GM20431 (cell line): ENCODE measurements at regions not wholly inside any gene's neighbourhood (a gene's known extent, or its start where the extent isn't known, plus 50 kb on each side); places are given as distances from the start of the nearest gene placed in this dataset.

Experiments used
- in situ Hi-C: fragments of 300-500 bp; cut with MseI, MboI; formaldehyde crosslinking; loops from one replicate; pipeline ENCODE4 v1.15.0; 2020; ENCODE audit warnings: low sequenced_read_pairs; ENCODE audit not compliant: unreplicated experiment

DNA sequence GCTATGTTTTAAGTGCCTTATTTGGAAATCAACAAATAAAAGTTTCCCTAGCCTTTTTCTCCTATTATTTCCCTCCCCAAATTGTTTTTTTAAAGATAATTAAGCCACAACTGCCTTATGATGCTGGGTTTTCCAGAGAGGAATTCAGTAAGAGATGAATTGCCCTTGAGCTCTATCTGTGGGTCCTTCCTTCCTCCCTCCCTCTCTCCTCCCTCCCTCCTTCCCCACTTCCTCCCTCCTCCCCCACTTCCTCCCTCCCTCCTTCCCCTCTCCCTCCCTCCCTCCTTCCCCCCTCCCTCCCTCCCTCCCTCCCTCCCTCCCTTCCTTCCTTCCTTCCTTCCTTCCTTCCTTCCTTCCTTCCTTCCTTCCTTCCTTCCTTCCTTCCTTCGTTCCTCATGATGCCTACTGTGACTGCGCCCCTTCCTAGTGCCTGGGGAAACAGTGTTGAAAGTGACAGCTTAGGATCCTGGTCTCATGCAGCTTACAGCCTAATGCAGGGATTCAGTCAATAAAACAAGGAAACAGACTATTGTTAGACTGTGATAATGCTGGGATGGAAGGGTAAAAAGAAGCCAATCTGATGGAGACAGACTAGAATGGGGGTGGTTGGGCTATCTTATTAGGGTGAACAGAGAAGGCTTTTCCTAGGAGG lies 1417.1 kb downstream of the AACS start:
- in situ Hi-C loops = no loop called here

DNA sequence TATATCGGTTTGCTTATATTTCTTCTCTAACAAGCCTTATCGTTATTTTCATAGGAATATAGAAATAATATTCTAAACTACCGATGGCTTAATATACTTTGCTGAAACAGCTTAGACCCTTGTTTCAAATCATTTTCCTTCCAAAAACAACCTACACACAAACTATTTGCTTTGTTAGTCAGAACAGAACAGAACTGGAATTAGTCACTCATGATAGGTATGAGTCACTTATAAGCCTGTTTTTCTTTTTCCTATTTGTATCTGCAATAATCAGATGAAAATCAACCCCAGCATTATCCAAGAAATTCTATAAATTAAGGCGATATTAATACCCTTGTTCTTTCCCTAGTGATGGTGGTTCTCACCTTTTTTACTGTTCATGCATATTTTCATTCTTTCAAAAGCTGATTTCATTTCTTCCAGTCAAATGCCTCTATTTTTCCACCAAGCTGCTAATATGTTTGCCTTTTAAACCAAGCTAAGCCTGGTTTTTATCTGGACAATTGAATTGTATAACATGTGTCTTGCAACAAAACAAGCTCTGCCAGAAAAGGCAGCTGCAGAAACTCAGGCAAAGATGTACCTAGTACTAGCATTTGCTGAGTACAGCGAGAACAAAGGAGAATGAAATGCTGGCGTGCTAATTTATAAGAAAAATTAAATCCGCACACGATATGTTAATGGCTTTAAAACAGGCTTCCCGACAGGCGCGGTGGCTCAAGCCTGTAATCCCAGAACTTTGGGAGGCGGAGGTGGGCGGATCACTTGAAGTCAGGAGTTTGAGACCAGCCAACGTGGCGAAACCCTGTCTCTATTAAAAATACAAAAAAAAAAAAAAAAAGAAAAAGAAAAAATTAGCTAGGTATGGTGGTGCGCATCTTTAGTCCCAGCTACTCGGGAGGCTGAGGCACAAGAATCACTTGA lies 1418.2 kb downstream of the AACS start:
- in situ Hi-C loops = no loop called here

DNA sequence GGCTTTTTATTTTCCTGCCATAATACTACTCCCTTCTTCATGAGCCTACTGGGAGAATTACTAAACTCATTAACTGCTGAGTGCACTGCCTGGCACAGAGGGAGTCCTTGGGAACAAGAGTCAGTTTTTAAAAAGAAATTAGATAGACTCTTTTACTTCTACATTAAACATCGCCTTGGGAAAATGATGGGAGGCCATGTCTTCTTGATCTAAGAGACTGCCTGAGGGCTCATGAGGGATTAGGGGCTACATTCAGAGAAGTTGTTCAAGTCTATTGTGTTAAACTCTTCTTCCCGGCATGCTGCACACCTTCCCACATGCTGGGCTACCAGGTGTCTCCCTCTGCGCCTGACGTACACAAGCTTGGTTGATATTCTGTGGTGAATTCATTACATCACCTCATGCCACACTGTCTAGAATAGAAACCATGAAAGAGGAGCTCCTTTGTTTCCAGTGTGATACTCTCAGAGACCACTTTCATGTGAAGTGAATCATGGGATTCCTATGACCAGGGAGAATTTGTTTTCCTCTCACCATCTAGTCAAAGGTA lies 1422.3 kb downstream of the AACS start:
- in situ Hi-C loops = no loop called here

DNA sequence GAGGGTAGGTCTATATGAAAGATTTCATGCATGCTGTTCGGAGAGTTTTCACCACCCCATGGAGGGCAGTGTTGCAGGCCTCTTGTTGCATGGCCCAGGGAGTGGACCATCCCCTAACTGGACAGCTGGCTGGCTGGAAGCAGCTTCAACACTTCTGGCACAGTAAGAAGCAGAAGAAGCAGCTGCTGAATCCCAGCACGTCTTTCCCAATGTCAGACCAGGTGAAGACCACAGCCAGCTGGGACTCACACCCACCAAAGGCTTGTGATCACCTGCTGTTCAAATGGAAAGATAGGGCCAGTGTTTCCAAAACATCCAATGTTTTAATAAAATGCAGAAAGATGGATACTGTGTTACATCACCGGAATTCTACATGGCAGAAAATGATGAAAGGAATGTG lies 1423.6 kb downstream of the AACS start:
- in situ Hi-C loops = no loop called here

DNA sequence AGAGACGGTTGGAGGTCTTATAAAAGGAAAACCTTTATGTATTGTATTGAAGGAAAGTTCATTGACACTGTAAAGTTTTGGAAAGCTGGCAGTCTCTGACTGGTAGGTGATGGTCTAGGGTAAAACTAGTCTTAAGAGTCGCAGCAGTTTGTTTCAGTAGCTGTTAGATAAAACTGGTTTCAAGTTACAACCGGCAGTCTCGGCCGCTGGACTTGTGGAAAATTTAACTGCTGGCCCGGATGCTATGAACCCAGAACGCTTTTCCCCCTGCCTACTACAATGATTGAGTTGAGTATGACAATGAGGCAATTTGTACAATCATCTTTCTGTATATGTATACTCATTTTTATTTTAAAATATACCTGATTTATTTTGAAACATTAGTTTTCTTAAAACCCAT lies 1426.9 kb downstream of the AACS start:
- in situ Hi-C loops = no loop called here

DNA sequence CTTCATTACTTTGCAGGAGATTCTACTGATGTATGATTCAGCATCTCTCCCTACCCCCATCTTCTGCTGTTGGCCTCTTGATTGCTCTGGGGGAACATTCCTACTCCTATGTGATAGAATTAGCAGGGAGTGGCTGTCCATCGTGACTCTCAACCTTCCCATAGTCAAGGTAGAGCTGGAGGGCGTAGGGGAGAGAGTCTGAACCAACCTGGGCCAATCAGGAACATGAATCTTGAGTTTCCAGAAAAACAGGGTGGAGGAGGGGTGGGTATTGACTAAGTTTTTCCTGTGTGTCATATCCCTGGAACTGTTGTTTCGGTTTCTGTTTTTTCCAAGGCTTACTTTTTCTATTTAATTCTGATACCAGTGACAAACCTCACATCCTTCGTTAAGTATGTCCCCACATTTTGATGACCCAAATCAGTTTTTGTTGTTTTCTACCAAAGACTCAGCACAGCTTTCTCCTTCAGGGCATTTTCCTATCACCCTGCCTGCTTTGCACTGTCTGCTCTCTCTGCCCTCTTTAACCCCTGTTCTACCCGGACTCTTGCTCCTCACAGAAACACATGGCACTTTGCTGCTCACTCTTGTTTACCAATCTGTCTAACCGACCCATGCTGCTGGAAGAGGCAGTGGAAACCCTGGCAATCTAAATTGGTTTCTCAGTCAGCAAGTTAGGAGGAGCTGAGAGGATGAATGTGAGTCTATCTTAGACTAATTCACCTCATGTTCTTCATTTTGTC lies 1428.3 kb downstream of the AACS start:
- in situ Hi-C loops = no loop called here

DNA sequence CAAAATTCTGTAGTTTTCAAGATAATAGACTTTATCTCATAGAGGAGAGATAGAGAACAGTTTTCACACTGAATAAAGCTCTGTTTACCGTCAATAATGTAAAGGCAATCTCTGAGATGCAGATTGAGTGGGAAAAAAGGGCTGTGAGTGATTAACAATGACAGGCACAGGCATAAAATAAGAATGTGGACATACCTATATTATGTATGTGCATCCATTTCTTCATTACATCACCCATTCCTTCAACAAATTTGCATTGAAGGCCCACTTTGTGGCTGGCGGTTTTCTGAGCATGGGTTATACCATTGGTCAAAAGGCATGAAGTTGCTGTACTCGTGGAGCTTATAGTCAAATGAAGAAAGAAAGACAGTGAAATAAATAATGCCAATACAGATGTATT lies 1431.0 kb downstream of the AACS start:
- in situ Hi-C loops = no loop called here

DNA sequence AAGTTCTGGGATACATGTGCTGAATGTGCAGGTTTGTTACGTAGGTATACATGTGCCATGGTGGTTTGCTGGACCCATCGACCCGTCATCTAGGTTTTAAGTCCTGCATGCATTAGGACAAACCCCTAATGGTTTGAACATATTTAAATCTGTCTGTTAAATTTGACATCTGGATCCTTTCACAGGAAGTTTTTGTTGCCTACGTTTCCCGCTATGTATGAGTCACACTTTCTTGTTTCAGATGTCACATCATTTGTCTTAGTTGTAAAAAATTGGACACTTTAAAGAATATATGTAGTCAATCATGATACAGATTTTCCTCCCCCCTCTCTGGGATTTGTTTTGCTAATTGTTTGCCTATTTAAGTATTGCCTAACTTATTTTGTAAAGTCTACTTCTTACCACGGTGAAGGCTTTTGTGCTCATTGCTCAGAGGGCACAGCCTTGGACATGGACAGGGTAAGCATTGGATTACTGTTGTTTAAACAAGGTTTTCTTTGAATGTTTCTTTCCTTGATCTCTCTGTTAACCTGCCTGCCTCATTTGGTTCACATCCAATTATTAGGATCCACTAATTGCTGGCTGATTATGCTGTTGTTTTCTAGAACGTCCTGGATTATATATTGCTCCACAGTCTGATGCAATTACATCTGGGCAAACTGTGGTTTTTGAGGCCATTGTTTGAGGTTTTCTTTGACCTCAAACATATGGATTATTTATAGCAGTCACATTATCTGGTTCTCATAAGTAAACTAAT lies 1441.4 kb downstream of the AACS start:
- in situ Hi-C loops = no loop called here

DNA sequence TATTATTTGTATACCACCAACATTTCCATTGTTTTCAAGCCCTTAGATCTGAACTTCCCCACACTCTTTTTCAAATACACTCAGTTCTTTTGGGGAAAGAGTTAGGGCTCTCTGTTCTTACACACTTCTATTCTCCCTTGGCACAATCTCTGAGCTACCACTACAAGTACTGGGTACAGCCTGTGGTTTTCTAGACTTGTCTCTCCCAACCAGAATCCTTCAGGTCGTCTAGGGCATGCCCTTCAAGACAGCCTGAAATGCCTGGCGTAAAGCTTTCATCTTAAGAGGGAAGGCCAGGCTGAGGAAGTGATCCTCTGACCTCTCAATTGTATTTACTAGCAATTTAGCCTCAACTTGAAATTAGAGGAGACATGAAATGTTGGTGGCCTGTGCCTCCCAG lies 1442.0 kb downstream of the AACS start:
- in situ Hi-C loops = no loop called here

DNA sequence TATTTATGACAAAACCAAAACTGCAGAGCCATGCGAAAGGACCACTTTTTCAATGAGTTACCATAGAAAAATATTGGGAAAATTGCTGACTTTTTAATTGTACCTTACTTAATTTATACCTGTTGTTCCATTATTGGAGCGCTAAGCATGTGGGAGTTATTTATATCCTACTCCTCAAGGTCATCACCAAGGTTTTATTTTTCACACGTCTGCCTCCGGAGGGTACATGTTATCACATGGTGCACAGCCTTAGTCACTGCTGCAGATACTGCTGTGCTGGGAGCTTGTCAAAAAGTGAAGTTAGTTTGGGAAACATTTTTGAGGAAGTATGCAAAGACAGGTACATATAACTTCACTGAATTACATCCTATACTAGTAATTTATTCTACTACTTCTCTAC lies 1444.3 kb downstream of the AACS start:
- in situ Hi-C loops = no loop called here

DNA sequence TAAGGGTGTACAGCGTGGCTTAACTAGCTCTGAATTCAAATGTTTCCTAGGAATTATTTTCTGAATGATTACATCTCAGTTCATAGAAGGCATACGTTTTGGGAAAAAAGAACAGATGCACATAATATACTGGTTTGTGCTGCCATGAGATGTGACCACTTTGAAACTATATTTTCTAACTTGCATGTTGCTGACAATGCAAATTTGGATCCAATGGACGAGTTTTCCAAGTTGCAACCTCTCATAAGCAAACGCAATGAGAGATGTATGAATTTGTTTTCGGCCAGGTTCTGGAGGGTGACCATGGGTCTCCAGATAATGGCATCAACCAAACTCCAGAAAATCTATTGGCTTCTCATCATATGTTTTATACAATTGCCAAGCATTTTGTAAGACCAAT lies 1445.4 kb downstream of the AACS start:
- in situ Hi-C loops = no loop called here

DNA sequence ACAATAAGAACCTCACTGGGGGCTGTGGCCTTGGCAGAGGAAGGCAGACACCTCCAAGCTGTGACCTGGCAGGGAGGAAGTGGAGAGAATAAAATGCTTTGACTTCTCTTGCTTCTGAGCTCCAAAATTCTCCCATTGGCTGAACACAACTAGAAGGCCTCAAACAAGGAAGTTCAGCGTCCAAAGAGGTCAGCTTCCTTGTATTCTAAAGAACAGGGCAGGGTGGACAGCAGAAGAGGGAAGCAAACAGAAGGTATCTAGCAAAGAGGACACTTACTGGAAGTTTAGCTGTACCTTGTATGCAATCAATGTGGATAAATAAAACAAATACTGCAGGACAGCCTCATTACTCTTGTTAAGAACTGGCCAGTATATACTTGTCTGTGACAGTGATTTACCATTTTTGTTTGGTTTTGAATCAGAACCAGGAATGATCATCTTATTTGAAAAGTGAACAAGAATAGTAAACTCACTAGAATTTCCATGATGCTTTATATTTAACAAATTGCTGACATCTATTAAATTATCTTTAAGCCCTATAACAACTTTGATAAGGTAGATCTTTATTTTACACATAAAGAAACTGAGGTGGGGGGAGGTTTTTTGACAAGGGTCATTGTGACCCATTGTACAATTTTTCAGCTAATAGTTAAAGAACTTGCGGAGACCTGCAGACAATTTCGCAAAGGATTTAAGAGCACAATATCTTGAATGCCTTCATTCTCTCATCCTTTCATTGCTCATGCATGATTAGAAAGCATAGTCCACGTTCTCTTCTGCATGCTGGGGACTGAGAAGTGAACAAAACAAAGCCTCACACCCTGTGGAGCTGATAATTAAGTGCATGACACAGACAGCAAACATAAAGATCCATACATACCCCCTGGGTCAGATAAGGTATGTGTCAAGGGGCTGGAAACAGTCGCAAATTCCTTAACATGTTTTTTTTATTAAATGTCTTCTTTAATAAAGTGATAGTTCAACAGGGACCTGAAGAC lies 1448.0 kb downstream of the AACS start:
- in situ Hi-C loops = no loop called here

DNA sequence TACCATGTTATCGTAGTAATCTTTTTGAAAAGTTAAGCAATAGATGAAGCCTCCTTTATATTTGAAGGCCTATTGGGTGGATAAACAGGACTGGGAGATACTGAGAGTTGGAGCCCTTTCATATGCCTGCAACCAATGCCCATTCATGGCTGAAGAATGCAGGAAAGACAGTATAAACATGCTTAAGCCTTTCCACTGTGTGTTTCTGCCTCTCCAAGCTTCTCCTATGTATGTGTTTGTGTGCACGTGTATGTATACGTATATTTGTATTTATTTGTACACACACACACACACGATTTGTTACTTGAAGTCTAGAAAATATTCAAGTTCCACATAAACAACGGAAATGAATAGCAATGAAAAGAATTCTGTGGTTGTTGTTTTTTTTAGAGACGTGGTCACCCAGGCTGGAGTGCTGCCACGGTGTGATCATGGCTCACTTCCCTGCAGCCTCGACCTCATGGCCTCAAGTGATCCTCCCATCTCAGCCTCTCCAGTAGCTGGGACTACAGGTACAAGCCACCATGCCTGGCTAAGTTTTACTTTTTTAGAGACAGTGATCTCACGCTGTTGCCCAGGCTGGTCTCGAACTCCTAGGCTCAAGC lies 1453.5 kb downstream of the AACS start:
- in situ Hi-C loops = no loop called here

DNA sequence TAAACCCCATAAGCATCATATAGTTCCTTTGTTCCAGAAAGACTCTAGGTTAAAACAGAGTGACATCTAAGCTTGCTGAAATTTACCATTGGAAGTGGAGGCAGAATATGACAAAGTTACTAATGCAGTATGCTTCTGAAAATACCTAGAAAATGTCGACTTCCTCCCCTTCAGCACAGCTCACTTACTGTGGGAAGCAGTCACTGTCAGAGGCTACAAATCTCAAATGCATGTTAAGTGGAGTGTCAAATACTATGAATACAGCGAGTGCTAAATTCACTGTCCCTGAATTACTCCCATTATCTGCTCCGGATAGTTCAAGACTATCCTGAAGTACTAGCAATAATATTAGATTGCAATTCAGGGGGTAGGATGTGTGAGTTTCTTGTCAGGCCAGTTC lies 1454.6 kb downstream of the AACS start:
- in situ Hi-C loops = no loop called here

DNA sequence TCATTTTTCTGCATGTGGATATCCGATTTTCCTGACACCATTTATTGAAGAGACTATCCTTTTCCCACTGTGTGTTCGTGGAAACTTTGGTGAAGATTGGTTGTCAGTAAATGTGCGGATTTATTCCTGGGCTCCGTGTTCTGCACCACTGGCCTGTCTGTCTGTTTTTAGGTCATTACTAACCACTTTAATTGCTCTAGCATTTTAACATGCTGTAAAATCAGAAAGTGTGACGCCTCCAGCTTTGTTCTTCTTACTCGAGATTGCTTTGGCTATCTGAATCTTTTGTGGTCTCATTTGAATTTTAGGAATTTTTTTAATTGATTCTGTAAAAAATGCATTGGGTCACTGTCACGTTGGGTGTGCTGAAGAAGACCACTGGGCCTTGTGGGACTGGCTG lies 1458.7 kb downstream of the AACS start:
- in situ Hi-C loops = no loop called here

DNA sequence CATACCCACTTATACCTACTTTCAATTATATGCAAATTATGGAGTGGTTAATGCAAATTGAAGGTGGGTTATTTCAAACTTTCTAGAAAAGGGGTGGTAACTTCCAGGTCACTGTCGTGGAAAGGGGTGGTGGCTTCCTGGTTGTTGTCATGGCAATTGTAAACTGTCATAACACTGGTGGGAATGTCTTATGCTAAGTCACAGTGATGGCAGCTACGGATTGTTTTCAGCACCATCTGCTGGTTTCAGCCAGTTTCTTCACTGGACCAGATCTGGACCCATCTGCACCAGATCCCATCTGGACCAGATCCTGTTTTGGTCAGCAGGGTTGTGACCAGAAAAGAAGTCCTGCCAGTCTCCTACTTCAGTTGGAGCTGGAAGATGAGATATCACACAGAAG lies 1469.3 kb downstream of the AACS start:
- in situ Hi-C loops = no loop called here

DNA sequence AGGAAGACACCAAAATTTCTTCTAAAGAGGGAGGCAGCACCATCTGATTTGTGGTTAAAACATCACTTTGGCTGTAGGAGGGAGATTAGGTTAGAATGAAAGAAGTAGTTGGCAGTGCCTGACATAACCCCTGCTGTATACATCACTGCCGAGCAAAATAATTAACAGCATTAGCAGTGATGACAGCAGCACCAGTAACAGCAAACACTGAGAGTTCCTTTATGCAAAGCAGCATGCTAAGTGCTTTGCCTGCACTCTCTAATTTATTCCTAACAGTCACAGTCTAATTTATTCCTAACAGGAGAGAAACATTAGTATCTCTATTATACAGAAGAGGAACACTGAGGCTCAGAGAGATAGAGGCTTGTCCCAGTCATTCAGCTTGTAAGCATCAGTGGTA lies 1469.7 kb downstream of the AACS start:
- in situ Hi-C loops = no loop called here

DNA sequence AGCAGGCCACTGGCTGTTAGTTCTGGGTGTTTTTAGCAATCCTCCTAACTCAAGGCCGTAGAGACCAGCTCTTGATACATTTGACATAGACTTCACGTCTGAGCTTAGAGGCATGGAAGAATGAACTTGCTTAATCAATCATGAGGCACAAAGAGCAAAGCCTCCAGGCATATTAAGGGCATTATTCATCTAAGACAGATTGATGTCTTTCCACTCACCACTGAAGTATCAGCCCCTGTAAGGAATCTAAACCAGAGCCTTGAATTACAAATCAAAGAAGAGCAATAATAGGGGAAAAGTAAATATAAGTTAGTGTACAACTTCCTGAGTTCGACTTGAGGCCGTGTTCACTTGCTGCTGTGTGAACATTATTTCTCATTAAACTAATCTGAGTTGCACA lies 1470.7 kb downstream of the AACS start:
- in situ Hi-C loops = no loop called here
